Activated CD4-positive, alpha-beta memory T cell treated with anti-CD3 and anti-CD28 coated beads for 36 hours (primary cell): ENCODE measurements at regions not wholly inside any gene's neighbourhood (a gene's known extent, or its start where the extent isn't known, plus 50 kb on each side); places are given as distances from the start of the nearest gene placed in this dataset.
"Not testable (repeated sequence)": the region's sequence is repeated elsewhere in the genome, so short reads cannot be mapped to it uniquely, and the experiment has no call there.

Experiments used
- CTCF ChIA-PET: fragments of 350-600 bp; sonication (Branson Sonifier 250); formaldehyde crosslinking; loops from one replicate; lab custom pipeline; 2021; ENCODE audit warnings: antibody characterized with exemption, inconsistent platforms; lab: Charles Lee
- POLR2A ChIA-PET: fragments of 350-600 bp; sonication (Branson Sonifier 250); formaldehyde crosslinking; loops from one replicate; lab custom pipeline; 2021; ENCODE audit warnings: antibody characterized with exemption; lab: Charles Lee
- DNase-seq: peaks from one replicate; pipeline ENCODE4 v3.0.0-alpha.2; 2020
- H3K27ac Mint-ChIP-seq: one replicate; pipeline ENCODE4 v1.8.0; 2021; ENCODE audit warnings: mixed read lengths
- H3K27me3 Mint-ChIP-seq: one replicate; pipeline ENCODE4 v1.8.0; 2021; ENCODE audit warnings: mixed read lengths
- H3K36me3 Mint-ChIP-seq: one replicate; pipeline ENCODE4 v1.8.0; 2021; ENCODE audit warnings: mixed read lengths
- H3K4me1 Mint-ChIP-seq: one replicate; pipeline ENCODE4 v1.8.0; 2021; ENCODE audit warnings: low read depth, mixed read lengths
- H3K4me3 Mint-ChIP-seq: one replicate; pipeline ENCODE4 v1.8.0; 2021; ENCODE audit warnings: mild to moderate bottlenecking, mixed read lengths
- H3K9me3 Mint-ChIP-seq: one replicate; pipeline ENCODE4 v1.8.0; 2021; ENCODE audit warnings: mixed read lengths
- intact Hi-C: fragments of 100-400 bp; cut with micrococcal nuclease; formaldehyde crosslinking; loops from one replicate; pipeline ENCODE4 v1.15.1; 2023

DNA sequence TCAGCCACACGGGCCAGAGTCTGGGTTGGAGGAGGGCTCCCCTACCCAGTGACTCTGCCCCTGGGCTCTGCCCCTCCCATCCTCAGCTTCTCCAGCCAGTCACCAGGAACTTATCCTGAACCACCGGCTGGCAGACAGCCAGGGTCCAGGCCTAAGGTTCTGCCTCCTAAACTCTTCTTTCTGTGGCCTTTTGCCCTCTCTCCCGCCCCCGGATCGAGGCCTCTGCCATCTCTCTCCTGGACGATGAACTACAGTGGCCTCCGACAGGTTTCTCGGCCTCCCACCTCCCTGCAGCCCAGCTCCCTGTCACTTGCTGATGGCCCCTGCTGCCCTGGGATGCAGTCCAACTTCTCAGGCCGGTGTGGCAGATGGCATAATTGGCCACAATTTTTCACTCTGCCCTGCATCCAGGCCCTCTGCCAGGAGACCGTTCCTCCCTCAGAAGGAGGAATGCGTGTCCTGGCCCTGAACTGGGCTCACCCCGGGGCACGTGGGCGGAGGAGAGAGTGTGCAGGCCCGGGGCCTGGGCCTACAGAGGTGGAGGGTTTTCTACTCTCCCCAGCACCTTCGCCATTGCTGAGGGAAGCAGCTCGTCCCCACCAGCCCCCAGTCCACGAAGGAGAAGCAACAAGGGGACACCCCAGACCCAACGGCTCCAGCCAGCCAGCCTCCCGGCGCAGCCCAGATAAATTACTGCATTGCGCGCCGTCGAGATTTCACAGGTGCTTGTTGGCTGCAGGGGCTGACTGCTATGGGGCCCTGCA, 81.9 kb upstream of the LRPAP1 start:
- H3K27me3 Mint-ChIP-seq = peaks cover 10% of the 10 kb centered on the region
- DNase-seq = no peak
- CTCF ChIA-PET = no interaction called here
- intact Hi-C loops = no loop called here
- no peaks in the 10 kb centered on the region for H3K4me1 Mint-ChIP-seq
- no peaks in the 10 kb centered on the region for H3K36me3 Mint-ChIP-seq
- no peak overlapping the region for H3K27ac Mint-ChIP-seq
- peaks cover 5% of the 10 kb centered on the region for H3K9me3 Mint-ChIP-seq
- no peak overlapping the region for H3K4me3 Mint-ChIP-seq
- POLR2A ChIA-PET = no interaction called here

- Mint-ChIP-seq H3K9me3 (peaks cover 5% of the 10 kb centered on the region), H3K36me3 (no peaks in the 10 kb centered on the region), H3K27ac (no peak overlapping the region), H3K27me3 (peaks cover 5% of the 10 kb centered on the region), H3K4me1 (no peaks in the 10 kb centered on the region), H3K4me3 (no peak overlapping the region)
- ChIA-PET POLR2A (no interaction called here), CTCF (no interaction called here)
- intact Hi-C loops = no loop called here
- no peak for DNase-seq
Observed at GRCh38 chr4:3612934-3613333, 80.7 kb upstream of the LRPAP1 start.

- Mint-ChIP-seq H3K9me3 (peaks cover 5% of the 10 kb centered on the region), H3K4me3 (no peak overlapping the region), H3K4me1 (no peaks in the 10 kb centered on the region), H3K27me3 (peaks cover 3% of the 10 kb centered on the region), H3K36me3 (no peaks in the 10 kb centered on the region), H3K27ac (no peak overlapping the region)
- no peak for DNase-seq
- intact Hi-C loops = no loop called here
- POLR2A ChIA-PET = no interaction called here
- CTCF ChIA-PET = no interaction called here
Observed at GRCh38 chr4:3612281-3612680, 80.1 kb upstream of the LRPAP1 start.

GRCh38 chr4:3611778-3612177, 79.6 kb upstream of the LRPAP1 start:
- no peak for DNase-seq
- H3K36me3 Mint-ChIP-seq = no peaks in the 10 kb centered on the region
- H3K4me3 Mint-ChIP-seq = no peak overlapping the region
- H3K27me3 Mint-ChIP-seq = peaks cover 3% of the 10 kb centered on the region
- ChIA-PET CTCF (no interaction called here), POLR2A (no interaction called here)
- peaks cover 5% of the 10 kb centered on the region for H3K9me3 Mint-ChIP-seq
- no peak overlapping the region for H3K27ac Mint-ChIP-seq
- no peaks in the 10 kb centered on the region for H3K4me1 Mint-ChIP-seq
- intact Hi-C loops = no loop called here

DNA sequence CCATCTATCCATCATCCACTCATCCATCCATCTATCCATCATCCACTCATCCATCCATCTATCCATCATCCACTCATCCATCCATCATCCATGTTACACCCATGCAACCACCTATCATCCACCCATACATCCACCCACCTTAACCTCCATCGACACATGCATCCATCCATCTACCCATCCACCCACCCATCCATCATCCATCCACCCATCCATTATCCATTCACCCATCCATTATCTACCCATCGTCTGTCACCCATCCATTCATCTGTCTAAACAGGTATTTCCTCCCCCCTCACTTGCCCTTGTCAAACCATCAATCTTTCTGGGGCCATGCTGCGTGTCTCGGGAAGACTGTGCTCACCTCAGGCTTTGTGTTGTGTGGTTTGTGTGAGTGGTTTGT, 78.6 kb upstream of the LRPAP1 start:
- DNase-seq, CTCF ChIA-PET, H3K27ac Mint-ChIP-seq, H3K9me3 Mint-ChIP-seq, H3K4me1 Mint-ChIP-seq, H3K36me3 Mint-ChIP-seq, H3K4me3 Mint-ChIP-seq, intact Hi-C loops, POLR2A ChIA-PET, H3K27me3 Mint-ChIP-seq: not testable (repeated sequence)

DNA sequence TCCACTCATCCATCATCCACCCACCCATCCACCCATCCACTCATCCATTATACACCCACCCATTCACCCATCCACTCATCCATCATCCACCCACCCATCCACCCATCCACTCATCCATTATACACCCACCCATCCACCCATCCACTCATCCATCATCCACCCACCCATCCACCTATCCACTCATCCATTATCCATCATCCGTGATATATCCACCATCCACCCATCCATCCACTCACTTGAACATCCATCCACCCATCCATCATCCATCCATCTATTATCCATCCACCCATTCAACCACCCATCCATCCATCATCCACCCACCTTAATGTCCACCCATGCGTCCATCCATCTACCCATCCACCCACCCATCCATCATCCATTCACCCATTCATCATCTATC, 77.7 kb upstream of the LRPAP1 start:
- H3K36me3 Mint-ChIP-seq, H3K27ac Mint-ChIP-seq, H3K9me3 Mint-ChIP-seq, H3K27me3 Mint-ChIP-seq, intact Hi-C loops, CTCF ChIA-PET, H3K4me3 Mint-ChIP-seq, H3K4me1 Mint-ChIP-seq, POLR2A ChIA-PET, DNase-seq: not testable (repeated sequence)

DNA sequence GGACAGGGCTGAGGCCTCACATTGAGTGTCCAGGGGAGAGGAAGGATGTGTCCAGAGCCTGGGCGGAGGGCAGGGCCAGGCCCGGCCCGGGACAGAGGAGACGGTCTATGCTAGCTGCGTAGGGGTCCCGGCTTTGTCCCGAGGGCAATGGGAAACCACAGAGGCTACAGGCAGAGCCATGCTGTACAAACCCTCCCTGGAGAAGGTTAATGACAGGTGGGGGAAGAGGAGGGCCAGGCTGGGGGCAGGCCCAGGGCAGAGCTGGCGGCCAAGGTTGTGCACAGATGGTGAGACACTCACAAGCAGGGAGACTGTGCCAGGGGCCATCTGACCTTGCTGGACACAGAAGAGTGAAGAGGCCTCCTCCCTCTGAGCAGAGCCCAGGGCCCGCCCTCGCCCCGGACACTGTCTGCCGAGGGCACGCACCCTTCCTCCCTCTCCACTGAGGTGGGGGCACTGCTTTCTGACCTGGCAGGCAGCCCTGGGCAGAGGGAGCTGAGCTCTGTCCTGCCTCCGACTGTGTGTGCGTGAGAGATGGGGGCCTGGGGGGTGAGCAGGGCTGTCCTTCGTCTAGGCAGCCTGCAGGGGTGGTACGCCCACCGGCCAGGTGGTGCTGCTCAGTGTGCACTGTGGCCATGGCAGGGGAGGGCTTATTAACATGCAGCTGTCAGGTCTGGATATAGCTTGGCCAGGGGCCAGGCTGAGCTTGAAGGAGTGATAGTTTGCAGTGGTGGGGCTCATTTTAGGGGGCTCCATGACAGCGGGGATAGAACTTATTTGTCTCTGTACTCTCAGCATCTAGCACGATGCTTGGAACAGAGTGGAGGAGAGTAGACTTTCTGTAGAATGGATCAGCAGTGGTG, 75.7 kb upstream of the LRPAP1 start:
- intact Hi-C loops = no loop called here
- peaks cover 3% of the 10 kb centered on the region for H3K27me3 Mint-ChIP-seq
- no peak for DNase-seq
- peaks cover 3% of the 10 kb centered on the region for H3K9me3 Mint-ChIP-seq
- H3K27ac Mint-ChIP-seq = no peak overlapping the region
- H3K36me3 Mint-ChIP-seq = no peaks in the 10 kb centered on the region
- POLR2A ChIA-PET = interaction anchor here (1.2 kb wide), 1 partner anchor 234 kb away, joined by 3 read pairs; no protein-coding TSS in a partner anchor
- H3K4me1 Mint-ChIP-seq = no peaks in the 10 kb centered on the region
- no peak overlapping the region for H3K4me3 Mint-ChIP-seq
- CTCF ChIA-PET = no interaction called here

GRCh38 chr4:3606850-3607249, 74.6 kb upstream of the LRPAP1 start:
- CTCF ChIA-PET, H3K27me3 Mint-ChIP-seq, H3K36me3 Mint-ChIP-seq, H3K4me3 Mint-ChIP-seq, POLR2A ChIA-PET, H3K27ac Mint-ChIP-seq, intact Hi-C loops, H3K9me3 Mint-ChIP-seq, H3K4me1 Mint-ChIP-seq: not testable (repeated sequence)
- DNase-seq = peak; percentile 18

DNA sequence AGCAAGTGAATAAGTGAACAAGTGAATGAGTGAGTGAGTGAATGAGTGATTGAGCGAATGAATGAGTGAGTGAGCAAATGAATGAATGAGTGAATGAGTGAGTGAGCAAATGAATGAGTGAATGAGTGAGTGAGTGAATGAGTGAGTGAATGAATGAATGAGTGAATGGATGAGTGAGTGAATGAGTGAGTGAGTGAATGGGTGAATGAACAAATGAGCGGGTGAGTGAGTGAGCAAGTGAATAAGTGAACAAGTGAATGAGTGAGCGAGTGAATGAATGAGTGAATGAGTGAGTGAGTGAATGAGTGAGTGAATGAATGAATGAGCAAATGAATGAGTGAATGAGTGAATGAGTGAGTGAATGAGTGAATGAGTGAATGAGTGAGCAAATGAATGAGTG, 74.0 kb upstream of the LRPAP1 start:
- DNase-seq, H3K4me1 Mint-ChIP-seq, H3K4me3 Mint-ChIP-seq, H3K36me3 Mint-ChIP-seq, H3K27ac Mint-ChIP-seq, POLR2A ChIA-PET, intact Hi-C loops, CTCF ChIA-PET, H3K27me3 Mint-ChIP-seq, H3K9me3 Mint-ChIP-seq: not testable (repeated sequence)

DNA sequence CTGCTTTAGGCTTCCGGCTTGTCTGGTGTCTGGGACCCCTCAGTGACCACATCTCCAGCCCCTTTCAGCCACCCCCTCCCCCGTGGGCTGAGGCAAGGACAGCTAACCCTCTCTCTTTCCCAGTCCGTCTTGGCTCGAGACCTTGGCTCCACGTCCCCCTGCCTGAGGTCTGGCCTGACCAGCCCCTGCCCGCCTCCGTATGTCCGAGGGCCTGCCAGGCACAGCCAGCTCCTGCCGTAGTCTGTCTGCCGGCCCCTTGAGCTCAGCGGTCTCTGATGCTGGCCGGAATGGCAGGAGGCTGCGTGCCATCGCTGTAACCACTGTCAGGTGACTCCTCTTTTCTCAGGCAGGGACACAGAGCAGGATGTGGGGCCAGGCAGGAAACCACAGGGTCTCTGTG, 73.3 kb upstream of the LRPAP1 start:
- Mint-ChIP-seq H3K36me3 (no peaks in the 10 kb centered on the region), H3K27me3 (no peaks in the 10 kb centered on the region), H3K4me1 (no peaks in the 10 kb centered on the region), H3K9me3 (no peaks in the 10 kb centered on the region), H3K27ac (no peak overlapping the region), H3K4me3 (no peak overlapping the region)
- intact Hi-C loops = no loop called here
- ChIA-PET POLR2A (no interaction called here), CTCF (no interaction called here)
- no peak for DNase-seq

- intact Hi-C loops, POLR2A ChIA-PET, H3K4me1 Mint-ChIP-seq, H3K36me3 Mint-ChIP-seq, DNase-seq, H3K27ac Mint-ChIP-seq, H3K4me3 Mint-ChIP-seq, H3K27me3 Mint-ChIP-seq, CTCF ChIA-PET, H3K9me3 Mint-ChIP-seq: not testable (repeated sequence)
Observed at GRCh38 chr4:3602886-3603645, 70.8 kb upstream of the LRPAP1 start.

DNA sequence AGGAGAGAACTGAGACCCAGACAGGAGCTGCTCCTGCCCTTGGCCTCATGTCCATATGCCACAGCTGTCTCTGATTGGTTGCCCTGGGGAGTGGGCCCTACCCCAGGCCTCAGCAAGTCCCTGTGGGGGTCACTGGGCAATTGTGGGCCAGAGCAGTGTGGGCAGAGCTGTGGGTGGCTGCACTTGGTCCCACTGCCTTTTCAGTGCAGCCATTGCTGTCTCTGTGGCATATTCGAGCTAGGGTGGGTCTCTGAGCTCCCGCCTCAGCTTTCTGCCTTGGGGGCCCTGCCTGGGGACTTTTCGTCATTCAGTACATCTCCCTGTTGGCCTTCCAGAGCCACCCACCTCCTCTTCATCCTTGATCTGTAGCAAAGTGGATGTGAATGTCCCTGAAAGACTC, 69.8 kb upstream of the LRPAP1 start:
- no peak overlapping the region for H3K27ac Mint-ChIP-seq

More for the DNA sequence above, 69.8 kb upstream of the LRPAP1 start:
- H3K4me3 Mint-ChIP-seq = no peak overlapping the region
- H3K36me3 Mint-ChIP-seq = no peaks in the 10 kb centered on the region
- no peak for DNase-seq
- no peaks in the 10 kb centered on the region for H3K27me3 Mint-ChIP-seq
- H3K4me1 Mint-ChIP-seq = no peaks in the 10 kb centered on the region
- ChIA-PET CTCF (no interaction called here), POLR2A (no interaction called here)
- intact Hi-C loops = no loop called here
- H3K9me3 Mint-ChIP-seq = no peaks in the 10 kb centered on the region
